ENCODE measurements at regions not wholly inside any gene's neighbourhood (a gene's known extent, or its start where the extent isn't known, plus 50 kb on each side); places are given as distances from the start of the nearest gene placed in this dataset.
"Not testable (repeated sequence)": the region's sequence is repeated elsewhere in the genome, so short reads cannot be mapped to it uniquely, and the experiment has no call there.

GRCh38 chr4:130859991-130860390 is 1764.0 kb downstream of the C4orf33 start:
- no peak for DNase-seq

DNA sequence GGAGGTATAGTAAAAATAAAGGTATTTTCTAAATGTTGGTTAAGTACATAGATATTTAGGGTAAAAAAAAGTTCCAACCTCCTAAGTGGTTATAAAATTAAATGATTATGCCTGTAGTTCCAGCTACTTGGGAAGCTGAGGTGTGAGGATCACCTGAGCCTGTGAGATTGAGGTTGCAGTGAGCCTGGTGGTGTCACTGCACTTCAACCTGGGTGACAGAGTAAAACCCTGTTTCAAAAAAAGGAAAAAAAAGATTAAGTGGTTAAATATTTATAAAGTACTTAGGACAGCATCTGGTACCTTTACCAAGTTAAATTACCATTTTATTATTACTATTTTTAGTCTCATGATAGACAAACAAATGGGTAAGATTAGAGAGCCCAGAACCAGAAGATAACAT is 1801.0 kb downstream of the C4orf33 start:
- DNase-seq, result no peak

- DNase-seq, result no peak
Observed at GRCh38 chr4:130901321-130901720, 1805.4 kb downstream of the C4orf33 start.

DNA sequence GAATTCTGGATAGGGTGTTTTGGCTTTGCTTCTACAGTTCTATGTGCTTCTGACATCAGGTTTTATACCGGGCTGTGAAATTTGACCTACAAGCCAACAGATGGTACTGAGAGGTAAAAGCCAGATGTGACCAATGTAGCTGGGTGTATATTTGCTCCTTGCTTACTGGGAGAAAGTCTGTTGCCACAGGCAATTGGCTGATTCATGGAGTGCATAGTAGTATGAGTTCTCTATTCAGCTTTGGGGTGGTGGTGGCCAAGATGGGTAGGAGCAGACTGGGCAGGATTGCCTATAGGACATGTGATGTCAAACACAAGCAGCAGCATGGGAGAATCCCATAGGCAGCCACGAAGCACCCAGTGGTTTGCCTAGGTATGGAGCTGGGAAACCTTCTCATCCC is 1827.0 kb downstream of the C4orf33 start:
- DNase-seq, result no peak

DNA sequence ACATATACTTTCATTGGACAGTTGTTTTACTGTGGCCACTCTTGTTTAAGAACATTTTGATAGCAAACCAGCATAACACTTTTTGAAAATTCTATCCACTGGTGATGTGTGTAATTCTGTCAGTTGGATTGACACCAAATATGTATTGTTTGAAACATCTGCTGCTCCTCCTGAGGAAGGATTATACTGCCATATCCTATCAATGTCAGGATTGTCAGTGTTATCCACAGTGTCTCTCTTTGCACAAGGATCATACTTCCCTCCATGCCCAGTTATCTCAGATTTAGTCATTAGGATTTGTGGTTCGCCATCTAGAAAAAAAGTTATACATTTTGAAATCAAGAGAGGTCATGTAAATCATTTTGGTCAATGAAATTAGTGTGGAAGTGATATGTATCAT is 1859.6 kb downstream of the C4orf33 start:
- DNase-seq, result no peak

DNA sequence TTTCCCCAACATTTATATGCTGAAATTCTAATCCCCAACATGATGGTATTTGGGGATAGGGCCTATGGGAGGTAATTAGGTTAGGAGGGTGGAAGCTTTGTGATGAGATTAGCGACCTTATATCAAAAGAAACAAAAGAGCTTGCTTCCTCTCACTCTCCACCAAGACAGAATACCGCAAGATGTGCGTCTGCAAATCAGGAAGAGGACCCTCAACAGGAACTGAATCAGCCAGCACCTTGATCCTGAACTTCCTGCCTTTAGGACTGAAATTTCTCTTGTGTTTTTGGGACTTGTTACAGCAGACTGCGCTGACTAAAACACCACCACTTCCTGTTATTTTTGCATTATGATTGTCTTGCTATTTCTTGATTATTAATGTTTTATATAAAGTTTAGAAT is 1889.4 kb downstream of the C4orf33 start:
- DNase-seq, result no peak

DNA sequence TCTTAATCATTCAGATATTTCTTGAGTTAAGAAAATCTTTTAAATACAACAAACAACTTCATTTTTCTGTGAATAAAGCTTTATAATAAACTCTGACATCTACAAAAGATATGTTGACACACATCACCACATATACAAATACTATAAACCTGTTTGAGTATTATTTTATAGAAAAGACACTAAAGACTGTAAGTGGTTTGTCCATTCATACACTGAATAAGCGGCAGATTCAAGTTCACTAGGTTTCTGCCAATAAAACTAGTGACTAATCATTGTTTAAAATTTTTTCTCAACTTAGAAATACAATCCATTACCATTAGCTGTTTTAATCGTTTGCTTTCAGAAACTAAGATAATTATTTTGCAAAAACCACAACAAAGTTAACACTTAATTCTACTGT is 1900.0 kb downstream of the C4orf33 start:
- DNase-seq, result no peak

- no peak for DNase-seq
Observed at GRCh38 chr4:131001371-131001770, 1905.4 kb downstream of the C4orf33 start.

DNA sequence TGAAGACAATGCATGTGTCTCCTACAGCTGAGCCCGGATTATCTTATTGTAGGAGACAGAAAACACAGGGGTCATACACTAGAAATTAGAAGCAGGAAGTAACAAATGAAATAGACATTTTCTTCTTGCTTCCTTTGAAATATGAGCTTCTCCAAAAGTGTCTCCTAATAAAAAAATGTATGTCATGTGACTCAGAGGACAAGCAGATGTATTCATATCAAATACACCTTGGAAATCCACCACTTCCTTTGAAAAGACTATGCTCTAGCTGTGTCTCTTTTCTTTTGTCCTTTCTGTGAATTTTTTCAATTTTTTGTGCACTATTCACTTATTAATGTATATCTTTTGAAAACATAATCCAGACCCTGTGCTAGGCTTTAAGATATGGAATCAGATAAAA is 1906.2 kb downstream of the C4orf33 start:
- no peak for DNase-seq

DNA sequence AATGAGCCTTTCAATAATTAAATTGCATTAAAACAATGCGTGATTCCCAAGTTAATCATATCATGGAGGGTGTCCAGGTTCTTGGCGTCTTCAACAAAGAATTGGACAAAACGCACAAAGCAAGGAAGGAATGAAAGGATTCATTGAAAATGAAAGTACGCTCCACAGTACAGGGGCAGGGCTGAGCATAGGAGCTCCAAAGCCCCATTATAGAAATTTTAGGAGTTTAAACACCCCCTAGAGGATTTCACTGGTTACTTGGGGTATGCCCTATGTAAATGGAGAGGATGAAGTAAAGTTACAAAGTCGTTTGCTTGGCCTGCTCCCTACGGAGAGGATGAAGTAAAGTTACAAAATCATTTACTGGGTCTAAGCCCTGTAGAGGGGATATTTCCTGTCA is 1910.4 kb downstream of the C4orf33 start:
- no peak for DNase-seq

- DNase-seq, result not testable (repeated sequence)
Observed at GRCh38 chr4:131011961-131012360, 1916.0 kb downstream of the C4orf33 start.

- DNase-seq, result no peak
Observed at GRCh38 chr4:131013226-131013625, 1917.3 kb downstream of the C4orf33 start.

DNA sequence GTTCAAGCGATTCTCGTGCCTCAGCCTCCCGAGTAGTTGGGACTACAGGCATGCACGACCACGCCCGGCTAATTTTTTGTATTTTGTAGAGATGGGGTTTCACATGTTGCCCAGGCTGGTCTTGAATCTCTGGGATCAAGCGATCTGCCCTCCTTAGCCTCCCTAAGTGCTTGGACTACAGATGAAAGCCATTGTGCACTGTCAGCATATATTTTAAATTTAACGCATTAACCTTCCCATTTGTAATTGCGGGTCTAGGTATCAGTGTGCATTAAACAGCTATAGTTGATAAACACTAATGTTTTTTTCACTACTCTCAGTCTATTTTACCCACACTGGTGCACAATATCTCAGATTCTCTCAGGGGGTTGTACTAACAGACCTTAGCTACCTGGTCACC is 1930.8 kb downstream of the C4orf33 start:
- DNase-seq, result no peak

DNA sequence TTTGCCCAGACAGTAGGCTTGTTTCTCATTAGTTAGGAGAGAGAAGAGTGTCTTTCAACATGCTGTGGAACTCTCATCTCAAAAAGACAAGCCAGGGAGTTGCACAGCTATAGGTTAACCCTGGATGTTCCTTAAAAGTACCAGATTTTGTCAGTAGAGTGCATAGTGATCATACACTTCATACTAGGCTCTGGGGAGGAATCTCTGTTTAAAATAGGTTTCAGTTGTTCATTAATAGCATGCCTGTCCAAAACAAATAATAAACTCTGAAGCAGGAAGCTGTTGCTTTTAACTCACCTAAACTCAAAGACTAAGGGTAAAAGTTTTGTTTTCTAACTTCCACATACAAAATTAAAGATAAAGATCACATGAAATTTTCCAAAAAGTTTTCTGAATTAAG is 1948.4 kb downstream of the C4orf33 start:
- no peak for DNase-seq

DNA sequence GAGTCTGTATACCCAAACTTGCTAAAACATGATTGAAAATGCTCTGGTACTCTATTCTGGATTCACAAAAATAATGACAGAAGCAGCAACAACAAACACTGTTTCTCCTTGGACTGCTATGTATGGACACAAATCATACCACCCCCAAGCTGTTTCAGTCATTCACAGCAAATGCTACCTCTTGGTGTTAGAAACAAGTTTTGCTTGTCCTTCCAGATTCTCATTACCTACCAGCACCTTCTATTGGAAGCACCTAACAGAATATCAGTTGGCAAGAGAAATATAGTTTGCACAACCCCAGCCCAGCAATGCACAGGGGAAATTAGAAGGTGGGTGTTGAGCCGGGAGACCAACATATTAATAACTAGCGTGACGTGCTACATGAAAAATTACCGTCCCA is 1950.9 kb downstream of the C4orf33 start:
- DNase-seq, result no peak

DNA sequence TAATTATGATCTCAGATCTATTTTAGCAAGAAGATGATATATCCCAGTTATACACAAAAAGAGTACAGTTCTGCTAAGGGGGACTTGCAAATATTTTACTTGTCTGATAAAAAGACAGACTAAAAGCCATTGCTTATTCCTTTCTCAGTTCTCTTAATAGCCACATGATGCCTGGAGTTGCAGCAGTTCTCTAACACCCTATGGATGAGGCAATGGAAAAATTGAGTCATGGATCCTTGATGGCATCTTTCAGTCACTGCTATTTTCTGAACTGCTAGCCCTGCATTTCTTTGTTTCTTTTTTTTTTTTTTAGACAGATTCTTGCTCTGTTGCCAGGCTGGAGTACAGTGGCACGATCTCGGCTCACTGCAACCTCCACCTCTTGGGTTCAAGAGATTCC is 1956.7 kb downstream of the C4orf33 start:
- peak in 1 of 4 experiments; percentile 10 for DNase-seq

- DNase-seq, result no peak
Observed at GRCh38 chr4:131054489-131055019, 1958.6 kb downstream of the C4orf33 start.

DNA sequence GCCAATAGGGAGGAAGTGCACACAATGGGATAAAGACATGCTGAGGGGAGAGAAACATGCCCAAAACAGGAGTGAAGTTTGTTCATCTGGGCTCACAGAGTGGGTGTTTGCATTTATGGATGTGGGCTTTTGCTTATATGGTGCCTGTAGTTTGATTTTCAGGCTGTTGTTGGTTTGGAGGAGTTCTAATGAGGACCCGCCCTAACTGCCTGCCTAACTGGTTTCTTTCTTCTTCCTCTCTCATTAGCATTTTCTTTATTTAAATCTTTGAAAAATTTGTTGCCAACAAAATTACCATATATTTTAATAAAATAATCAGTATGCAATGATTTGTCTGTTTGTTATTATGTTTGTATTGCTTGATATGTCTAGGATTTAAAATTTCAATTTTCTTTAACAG is 1965.8 kb downstream of the C4orf33 start:
- DNase-seq, result no peak

DNA sequence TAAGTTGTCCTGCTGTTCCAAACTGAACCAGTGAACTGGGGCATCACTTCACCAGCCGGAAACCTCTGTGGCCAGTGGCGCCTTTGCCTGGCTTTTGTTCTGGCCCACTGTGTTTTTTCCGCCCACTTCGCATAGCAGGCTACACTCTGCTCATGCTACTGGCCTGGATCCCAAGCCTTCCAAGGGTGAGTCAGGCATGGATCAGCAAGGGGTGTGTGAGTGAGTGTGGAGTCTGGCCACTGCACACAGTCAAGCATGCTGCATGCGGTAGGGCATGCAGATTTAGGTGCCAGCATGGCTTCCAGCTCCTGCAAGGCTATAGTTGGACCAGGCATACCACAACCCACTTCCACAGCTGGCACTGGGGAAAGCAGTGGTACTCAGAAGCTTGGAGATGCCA is 1967.9 kb downstream of the C4orf33 start:
- DNase-seq, result no peak

GRCh38 chr4:131081069-131081468 is 1985.1 kb downstream of the C4orf33 start:
- DNase-seq, result no peak

- DNase-seq, result no peak
Observed at GRCh38 chr4:131084997-131085396, 1989.0 kb downstream of the C4orf33 start.

GRCh38 chr4:131091896-131092295 is 1995.9 kb downstream of the C4orf33 start:
- DNase-seq, result peak in 3 of 4 experiments; percentile 2 to 34 (median 33)

- DNase-seq, result no peak
Observed at GRCh38 chr4:131093303-131093702, 1997.4 kb downstream of the C4orf33 start.

GRCh38 chr4:131098976-131099375 is 2003.0 kb downstream of the C4orf33 start:
- DNase-seq, result no peak

GRCh38 chr4:131113273-131113672 is 2017.3 kb downstream of the C4orf33 start:
- DNase-seq, result no peak

DNA sequence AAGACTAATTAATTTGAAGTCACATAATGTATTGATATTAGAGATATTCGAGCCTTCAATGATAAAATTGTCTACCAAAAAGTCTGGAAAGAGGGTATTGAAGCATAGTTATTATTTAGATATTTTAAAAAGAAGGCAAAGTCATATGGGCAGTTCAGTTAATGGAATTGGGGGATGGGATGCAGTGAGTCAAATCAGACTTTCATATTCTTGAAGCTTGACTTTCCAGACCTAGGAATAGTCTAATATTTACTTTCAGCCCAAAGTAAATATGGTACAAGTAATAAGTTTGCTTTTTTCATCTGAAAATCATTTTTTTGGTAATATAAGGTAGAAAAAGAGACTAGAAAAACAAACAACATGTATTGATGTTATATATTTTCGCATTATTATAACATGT is 2017.8 kb downstream of the C4orf33 start:
- DNase-seq, result no peak

All from suppressor macrophage (primary cell).